A673 (cell line): ENCODE measurements at regions not wholly inside any gene's neighbourhood (a gene's known extent, or its start where the extent isn't known, plus 50 kb on each side); places are given as distances from the start of the nearest gene placed in this dataset.

Source experiments
- CTCF ChIP-seq: fragments of 300-800, 200-600 bp; sonication (generic); conservative IDR thresholded peaks from 2 replicates; pipeline ENCODE4 v1.5.1; 2017; ENCODE audit warnings: low read depth, mild to moderate bottlenecking, antibody characterized with exemption, low read length, moderate library complexity, mixed read lengths
- EZH2 ChIP-seq: fragments of 200-600 bp; sonication (generic); IDR thresholded peaks from 2 replicates; pipeline ENCODE4 v1.6.1; 2017; ENCODE audit warnings: borderline replicate concordance, low read depth, mild to moderate bottlenecking, mixed read lengths, antibody characterized with exemption, low read length; ENCODE audit not compliant: poor library complexity, severe bottlenecking

DNA sequence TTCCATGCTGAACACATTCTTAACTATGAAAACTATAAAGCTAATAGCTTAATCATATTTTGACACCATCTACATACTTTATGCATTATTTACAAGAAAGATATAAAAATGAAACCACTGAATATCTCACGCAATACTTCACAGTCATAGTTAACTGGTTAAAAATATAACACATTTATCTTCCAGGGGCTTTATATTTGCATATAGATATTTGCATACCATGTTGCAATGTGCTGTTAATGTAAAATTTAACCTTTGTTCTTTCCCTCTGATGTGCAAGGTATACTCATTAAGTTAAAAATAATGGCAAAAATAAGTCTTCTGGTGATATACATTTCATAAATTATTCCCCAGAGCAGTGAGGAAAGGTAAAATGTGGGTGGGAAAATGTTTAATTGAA, 76.9 kb upstream of the MGMT start:
- TF ChIP-seq CTCF (no peak), EZH2 (no peak)
